ENCODE measurements at regions not wholly inside any gene's neighbourhood (a gene's known extent, or its start where the extent isn't known, plus 50 kb on each side); places are given as distances from the start of the nearest gene placed in this dataset.

GRCh38 chr10:64175271-64175962 is 654.2 kb downstream of the REEP3 start:
- no peak for ATAC-seq
- TF ChIP-seq TSHZ2 (CRISPR knock-in tag; IDR thresholded peaks at IDR 0.05) = no peak
- no peak for TF ChIP-seq ISL1 (CRISPR knock-in tag; IDR thresholded peaks at IDR 0.05)
- TF ChIP-seq PATZ1 (CRISPR knock-in tag; IDR thresholded peaks at IDR 0.05; ENCODE audit: borderline replicate concordance) = no peak
- TF ChIP-seq ZC3H10 (CRISPR knock-in tag; IDR thresholded peaks at IDR 0.05) = no peak
- peak; percentile 68; the same call in 1 of the 2 replicates for TF ChIP-seq TCF4 (CRISPR knock-in tag; IDR thresholded peaks at IDR 0.05; ENCODE audit: borderline replicate concordance)
- TF ChIP-seq ZFP3 (CRISPR knock-in tag; IDR thresholded peaks at IDR 0.05) = no peak

DNA sequence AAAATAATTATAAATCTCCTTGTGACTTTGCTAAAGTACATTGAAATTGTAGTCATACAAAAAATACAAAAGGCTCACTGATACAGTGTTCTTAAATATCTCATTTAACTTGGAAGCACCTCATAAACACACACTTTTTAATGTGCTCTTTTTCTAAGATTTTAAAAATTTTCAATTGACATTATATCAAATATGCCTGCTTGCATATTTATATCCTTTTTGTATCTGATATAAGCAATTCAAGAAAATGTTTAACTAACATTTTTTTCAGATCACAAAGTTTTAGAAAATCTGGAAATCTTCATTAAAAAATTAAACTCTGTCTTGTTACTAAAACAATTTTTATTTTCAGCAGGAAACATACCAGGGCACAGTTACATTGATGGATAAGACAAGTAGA is 661.5 kb downstream of the REEP3 start:
- no peak for ATAC-seq
- TF ChIP-seq SNAI2 (CRISPR knock-in tag; IDR thresholded peaks at IDR 0.05) (no peak), ZC3H10 (CRISPR knock-in tag; IDR thresholded peaks at IDR 0.05) (no peak), POU6F1 (CRISPR knock-in tag; IDR thresholded peaks at IDR 0.05; ENCODE audit: borderline replicate concordance, low read depth) (no peak), ZFP3 (CRISPR knock-in tag; IDR thresholded peaks at IDR 0.05) (no peak), ESRRG (CRISPR knock-in tag; IDR thresholded peaks at IDR 0.05) (no peak)

GRCh38 chr10:64191286-64191685 is 670.1 kb downstream of the REEP3 start:
- peak; percentile 76 for TF ChIP-seq TCF4 (CRISPR knock-in tag; IDR thresholded peaks at IDR 0.05; ENCODE audit: borderline replicate concordance)
- TF ChIP-seq BACH2 (CRISPR knock-in tag; IDR thresholded peaks at IDR 0.05; ENCODE audit: borderline replicate concordance) = no peak
- no peak; the same call in 2 of the 3 replicates for ATAC-seq

- no peak for ATAC-seq
- no peak for TF ChIP-seq BACH2 (CRISPR knock-in tag; IDR thresholded peaks at IDR 0.05; ENCODE audit: borderline replicate concordance)
- no peak for TF ChIP-seq ESRRG (CRISPR knock-in tag; IDR thresholded peaks at IDR 0.05)
- no peak for TF ChIP-seq ZNF70 (CRISPR knock-in tag; IDR thresholded peaks at IDR 0.05)
- no peak for TF ChIP-seq PPARA (CRISPR knock-in tag; IDR thresholded peaks at IDR 0.05; ENCODE audit: borderline replicate concordance)
- TF ChIP-seq, protein P1, sequence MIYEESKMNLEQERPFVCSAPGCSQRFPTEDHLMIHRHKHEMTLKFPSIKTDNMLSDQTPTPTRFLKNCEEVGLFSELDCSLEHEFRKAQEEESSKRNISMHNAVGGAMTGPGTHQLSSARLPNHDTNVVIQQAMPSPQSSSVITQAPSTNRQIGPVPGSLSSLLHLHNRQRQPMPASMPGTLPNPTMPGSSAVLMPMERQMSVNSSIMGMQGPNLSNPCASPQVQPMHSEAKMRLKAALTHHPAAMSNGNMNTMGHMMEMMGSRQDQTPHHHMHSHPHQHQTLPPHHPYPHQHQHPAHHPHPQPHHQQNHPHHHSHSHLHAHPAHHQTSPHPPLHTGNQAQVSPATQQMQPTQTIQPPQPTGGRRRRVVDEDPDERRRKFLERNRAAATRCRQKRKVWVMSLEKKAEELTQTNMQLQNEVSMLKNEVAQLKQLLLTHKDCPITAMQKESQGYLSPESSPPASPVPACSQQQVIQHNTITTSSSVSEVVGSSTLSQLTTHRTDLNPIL (CRISPR knock-in tag; IDR thresholded peaks at IDR 0.05; ENCODE audit: low read depth) = no peak
- TF ChIP-seq POU6F1 (CRISPR knock-in tag; IDR thresholded peaks at IDR 0.05; ENCODE audit: borderline replicate concordance, low read depth) = no peak
- TF ChIP-seq TOX (CRISPR knock-in tag; IDR thresholded peaks at IDR 0.05; ENCODE audit: borderline replicate concordance) = no peak
- TF ChIP-seq CSDC2 (CRISPR knock-in tag; IDR thresholded peaks at IDR 0.05) = no peak
- TF ChIP-seq ARNTL (CRISPR knock-in tag; IDR thresholded peaks at IDR 0.05; ENCODE audit: borderline replicate concordance, low read depth) = no peak
- TF ChIP-seq RARB (CRISPR knock-in tag; IDR thresholded peaks at IDR 0.05) = no peak
- TF ChIP-seq SNAI2 (CRISPR knock-in tag; IDR thresholded peaks at IDR 0.05) = no peak
- no peak for TF ChIP-seq ZFP30 (CRISPR knock-in tag; IDR thresholded peaks at IDR 0.05)
- TF ChIP-seq ZNF565 (CRISPR knock-in tag; conservative IDR thresholded peaks at IDR 0.05; ENCODE audit: low read depth) = no peak
- no peak for TF ChIP-seq CSRNP3 (CRISPR knock-in tag; IDR thresholded peaks at IDR 0.05)
- no peak for TF ChIP-seq ISL1 (CRISPR knock-in tag; IDR thresholded peaks at IDR 0.05)
- no peak for TF ChIP-seq OSR1 (CRISPR knock-in tag; IDR thresholded peaks at IDR 0.05)
Measured at GRCh38 chr10:64196638-64197315, 675.6 kb downstream of the REEP3 start.
